NCI-H2196 treated with DMSO at 0.1 percent for 48 hours (cell line): ENCODE measurements at regions not wholly inside any gene's neighbourhood (a gene's known extent, or its start where the extent isn't known, plus 50 kb on each side); places are given as distances from the start of the nearest gene placed in this dataset.
"Not testable (repeated sequence)": the region's sequence is repeated elsewhere in the genome, so short reads cannot be mapped to it uniquely, and the experiment has no call there.

Experiments used
- DNase-seq: peaks from one replicate; lab custom pipeline; 2025; ENCODE audit not compliant: unreplicated experiment; lab: John Stamatoyannopoulos, UW

DNA sequence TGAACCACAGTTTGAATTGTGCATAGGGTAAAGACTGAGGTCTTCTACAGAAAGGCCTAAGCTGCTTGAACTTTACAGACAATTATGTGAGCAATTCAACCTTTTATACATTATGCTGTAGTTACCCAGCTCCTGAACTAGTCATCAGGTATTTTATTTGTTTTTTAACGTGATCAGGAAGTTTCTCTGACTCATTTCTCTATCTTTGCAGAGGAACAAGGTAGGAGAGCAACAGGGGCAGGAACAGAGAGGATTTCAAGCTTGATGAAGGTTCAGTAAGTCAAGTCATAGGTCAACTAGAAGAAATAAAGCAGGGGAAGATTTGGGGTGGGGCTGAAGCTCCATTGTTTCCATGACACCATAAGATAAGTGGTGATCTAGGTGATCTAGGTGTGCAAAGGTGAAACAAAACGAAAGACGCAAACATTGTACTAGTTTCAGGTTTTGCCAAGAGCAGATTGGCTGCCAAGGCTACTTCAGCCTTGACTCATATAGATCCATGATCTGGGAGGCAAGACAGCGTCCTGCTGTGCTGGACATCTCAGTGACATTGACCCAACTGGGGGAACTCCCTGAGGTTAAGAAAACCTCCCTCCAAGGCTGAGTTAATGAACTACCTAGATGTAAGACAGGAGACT lies 198.1 kb downstream of the DAD1 start:
- no peak for DNase-seq

GRCh38 chr14:22390195-22390594 lies 198.8 kb downstream of the DAD1 start:
- no peak for DNase-seq

DNA sequence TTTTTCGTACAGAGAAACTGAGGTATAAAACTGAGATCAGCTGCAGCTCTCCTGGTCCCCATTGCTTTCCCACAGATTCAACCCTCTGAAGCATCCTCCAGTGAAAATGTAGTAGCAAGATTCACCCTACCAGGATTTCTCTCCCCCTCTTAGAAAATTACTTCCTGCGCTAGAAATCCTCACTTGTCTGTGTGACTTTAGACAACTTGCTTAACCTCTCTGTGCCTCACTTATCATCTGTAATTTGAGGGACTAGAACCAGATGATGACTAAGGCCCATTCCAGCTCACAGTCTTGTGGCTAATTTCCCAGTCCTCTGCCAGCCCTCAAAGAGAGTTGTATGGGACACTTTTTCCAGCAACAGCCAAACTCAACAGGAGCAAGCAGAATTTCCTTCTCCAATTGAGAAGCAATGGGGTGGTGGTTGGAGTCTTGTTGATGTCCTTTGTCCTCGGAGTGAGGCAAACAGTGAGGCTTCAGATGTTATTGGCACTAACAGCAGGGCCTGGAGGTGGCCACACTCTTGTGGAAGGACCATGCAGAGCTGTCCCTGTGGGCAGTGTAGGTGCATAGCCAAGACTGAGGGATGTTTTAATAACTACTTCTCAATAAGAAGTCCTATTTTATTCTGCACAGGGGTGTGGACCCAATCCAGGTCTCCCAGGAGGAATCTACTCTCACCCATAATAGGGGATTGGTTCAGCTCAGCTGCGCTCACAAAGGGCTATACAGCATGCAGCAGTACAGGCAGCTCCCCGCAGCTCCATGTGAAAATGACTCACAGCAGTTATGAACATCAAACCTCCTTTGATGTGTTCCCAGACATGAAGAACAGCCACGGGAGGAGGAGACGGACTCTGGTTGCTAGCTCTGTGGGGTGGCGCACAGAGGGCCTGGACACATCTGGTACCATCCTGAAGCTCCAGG lies 200.1 kb downstream of the DAD1 start:
- DNase-seq, result no peak

DNA sequence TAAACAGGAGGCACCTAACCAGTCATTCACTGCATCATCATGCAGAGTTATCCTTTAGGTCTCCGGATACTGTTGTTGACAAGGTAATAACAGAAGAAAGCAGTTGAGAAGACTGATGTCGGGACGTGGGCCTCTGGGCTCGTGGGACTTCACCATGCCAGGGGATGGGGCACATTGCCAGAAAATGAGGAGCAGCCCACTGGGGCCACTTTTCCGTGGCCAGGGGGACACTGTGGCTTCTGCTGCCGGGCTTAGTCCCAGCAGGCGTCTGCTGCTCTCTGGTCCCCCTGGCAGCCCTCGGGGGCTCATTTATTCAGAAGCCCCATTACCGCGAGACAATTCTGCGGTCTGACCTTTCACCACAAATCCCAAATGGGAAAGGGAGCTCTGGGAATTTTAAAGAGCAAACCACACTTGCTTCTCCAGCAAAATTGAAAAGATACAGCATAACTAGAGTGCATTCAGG lies 201.2 kb downstream of the DAD1 start:
- DNase-seq, result no peak

GRCh38 chr14:22386924-22387775 lies 201.9 kb downstream of the DAD1 start:
- peak; percentile 3 for DNase-seq

- DNase-seq, result no peak
These were observed 204.0 kb downstream of the DAD1 start for GRCh38 chr14:22384974-22385526.

- DNase-seq, result no peak
These were observed 204.9 kb downstream of the DAD1 start for GRCh38 chr14:22384167-22384549.

DNA sequence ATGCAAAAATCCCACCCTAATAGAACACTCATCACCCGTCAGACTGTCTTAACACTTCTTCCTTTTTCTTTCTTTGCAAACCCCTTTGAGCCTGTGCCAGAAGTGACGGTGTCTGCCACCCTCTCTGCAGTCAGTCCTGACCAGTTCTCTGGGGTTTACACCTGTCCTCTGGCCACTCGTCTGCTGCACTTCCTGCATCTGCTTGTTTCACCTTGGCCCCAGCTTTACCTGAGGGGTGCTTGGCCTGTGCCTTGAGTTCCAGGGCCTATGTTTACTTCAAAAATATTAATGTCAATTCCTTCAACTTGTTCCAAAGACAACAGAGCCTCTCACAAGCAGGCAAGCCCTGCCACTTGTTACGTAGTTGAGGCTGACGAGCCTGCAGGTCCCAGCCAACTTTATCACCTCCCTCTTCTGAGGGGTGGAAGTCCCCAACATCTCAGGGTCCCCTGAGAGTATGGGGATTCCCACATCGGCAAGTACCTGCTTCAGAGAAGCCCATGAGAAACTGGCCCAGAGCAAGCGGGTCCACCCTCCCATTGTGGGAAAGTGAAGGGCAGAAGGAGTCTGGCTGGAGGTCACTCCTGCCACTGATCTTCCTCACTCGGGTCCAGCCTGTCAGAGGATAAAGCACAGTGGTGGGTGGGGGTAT lies 205.4 kb downstream of the DAD1 start:
- no peak for DNase-seq

GRCh38 chr14:22382955-22383354 lies 206.1 kb downstream of the DAD1 start:
- DNase-seq, result no peak

DNA sequence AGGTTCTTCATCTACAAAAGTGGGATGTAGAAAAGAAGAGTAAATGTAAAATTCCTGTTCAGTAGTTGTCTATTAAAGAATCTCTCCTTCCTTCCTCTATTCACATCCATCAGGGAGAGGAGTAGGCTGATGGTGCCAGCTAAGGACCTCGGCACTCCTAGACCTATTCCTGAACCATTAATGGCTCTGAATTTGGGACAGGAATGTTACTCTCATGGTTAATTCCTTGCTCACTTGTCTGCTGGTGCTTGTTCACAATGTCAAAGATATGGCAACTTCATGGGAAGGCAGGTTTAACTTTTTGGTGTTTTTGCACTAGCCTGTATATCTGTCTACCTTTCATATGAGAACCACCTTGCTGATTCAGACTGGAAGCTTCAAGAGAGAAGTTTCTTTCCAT lies 206.6 kb downstream of the DAD1 start:
- no peak for DNase-seq

- no peak for DNase-seq
These were observed 207.3 kb downstream of the DAD1 start for GRCh38 chr14:22381766-22382165.

- no peak for DNase-seq
These were observed 207.6 kb downstream of the DAD1 start for GRCh38 chr14:22381408-22381760.

DNA sequence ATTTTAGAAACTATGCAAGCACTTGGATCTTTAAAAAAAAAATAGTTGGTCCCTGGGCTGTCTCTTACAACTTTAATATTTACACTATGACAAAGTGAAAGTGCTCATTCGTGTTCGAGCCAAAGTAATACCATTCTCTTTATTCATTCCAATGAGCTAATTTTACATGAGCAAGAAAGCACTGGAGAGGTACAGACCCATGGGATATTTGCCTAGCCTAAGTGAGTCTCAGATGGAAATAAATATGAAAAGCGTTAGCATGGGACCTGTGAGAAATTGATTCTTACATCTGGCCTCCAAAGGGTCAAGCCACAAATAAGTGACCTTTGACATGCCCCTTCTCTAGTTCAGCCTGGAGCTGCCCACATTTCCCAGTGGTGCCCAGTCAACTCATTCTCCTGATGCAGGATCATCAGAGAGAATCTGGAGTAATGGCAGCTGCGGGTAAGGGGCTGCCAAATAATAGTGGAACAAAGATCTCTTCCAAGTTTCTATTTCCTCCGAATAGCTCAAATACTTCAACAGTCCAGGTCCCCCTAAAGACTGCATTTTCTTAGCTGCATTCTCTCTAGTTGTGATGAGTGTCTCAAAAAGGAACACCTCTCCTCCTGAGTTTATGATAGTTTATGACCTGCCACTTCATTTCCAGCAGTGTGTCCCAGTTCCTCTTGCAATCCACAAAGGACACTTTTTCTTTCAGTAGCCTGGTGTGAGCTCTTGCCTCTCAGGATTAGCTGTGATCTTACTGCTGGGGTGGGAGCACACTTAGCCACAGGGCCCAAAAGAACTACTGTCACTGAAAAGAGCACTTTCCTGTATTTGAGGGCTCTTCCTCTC lies 208.2 kb downstream of the DAD1 start:
- no peak for DNase-seq

DNA sequence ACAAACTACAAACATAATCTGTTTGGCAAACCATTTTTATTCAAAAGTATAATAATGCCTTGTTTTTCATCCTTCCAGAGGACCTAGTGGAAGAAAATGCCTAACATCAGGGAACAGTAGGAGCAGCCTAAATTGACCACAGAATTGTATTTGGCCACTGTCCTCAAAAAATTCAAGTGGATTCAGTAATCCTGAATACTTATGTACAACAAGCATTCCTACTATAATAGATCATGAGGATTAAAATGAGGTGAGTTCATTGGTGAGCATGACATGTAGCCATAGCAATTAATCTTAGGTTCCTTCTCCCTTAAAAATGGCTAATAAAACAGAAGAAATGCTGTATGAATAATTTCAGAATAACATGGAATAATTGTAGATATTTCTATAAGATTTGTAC lies 209.3 kb downstream of the DAD1 start:
- no peak for DNase-seq

- no peak for DNase-seq
These were observed 210.8 kb downstream of the DAD1 start for GRCh38 chr14:22378181-22378580.

DNA sequence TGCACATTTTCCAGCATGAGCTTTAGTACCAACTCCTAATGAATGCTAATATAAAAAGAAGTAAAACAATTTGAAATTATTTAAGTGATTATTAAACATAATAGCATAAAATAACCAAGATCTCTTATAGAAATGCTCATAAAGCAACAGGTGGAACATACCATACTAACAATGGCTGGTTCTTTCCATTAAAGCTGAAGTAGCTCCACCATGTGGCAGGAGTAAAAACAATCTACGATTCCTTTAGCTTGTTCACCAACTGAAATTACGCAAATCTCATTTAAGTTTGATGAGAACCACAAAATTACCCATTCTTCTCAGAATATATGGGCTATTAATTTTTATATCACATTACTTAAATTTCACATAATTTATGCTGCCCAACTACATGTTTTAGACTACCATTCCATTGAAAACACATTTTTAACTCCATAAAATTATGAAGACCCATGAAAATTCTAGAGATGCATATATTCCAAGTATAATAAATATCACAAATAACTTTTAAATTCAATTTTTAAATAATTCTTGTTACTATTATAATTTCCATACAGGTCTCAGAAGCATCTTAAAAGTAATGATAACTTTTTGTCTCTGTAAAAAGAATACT lies 213.6 kb downstream of the DAD1 start:
- peak; percentile 17 for DNase-seq

DNA sequence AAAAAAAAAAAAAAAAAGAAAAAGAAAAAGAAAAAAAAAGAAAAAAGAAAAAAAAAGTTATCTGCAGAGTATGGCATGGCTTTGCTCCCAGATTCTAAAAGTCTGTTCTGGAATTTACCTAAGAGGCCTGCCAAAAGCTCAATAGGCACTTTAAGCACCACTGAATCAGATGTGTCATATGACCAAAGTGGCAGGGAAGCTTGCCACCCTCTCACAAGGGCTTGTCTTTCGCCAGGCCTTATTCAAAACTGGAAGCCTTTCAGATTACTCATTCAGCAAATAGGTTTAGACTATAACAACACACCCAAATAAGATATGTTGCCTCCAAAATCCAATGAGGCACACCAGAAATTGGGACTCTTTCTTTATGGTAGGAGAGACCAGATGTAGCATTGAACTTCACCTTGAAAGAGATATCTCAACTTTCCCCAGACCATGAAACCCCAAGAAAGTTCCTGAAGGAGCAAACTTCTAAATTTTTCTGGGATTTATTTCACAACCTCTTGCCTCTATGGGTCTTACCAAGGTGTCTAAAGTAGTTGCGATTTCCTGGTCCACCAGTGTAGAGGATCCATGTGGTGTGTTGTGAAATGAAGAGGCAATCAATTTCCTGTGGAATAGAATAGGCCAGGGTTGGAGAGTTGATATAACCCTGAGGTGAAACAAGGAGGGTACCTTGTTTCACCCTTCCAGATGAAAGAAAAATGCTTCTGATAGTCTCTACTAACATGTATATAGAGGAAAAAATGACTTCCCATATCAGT lies 218.8 kb downstream of the DAD1 start:
- DNase-seq, result no peak

DNA sequence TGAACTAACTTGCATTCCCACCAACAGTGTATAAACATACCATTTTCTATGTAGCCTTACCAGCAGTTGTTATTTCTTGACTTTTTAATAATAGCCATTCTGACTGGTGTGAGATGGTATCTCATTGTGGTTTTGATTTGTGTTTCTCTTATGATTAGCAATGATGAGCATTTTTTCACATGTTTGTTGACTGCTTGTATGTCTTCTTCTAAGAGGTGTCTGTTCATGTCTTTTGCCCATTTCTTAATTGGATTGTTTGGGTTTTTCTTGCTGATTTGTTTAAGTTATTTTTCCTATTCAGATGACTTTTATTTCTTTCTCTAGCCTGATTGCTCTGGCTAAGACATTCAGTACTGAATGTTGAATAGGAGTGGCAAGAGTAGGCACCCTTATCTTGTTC lies 230.3 kb downstream of the DAD1 start:
- no peak for DNase-seq

GRCh38 chr14:22349281-22349680 lies 239.7 kb downstream of the DAD1 start:
- not testable (repeated sequence) for DNase-seq
